CD4-positive, CD25-positive, alpha-beta regulatory T cell (primary cell): ENCODE measurements at regions not wholly inside any gene's neighbourhood (a gene's known extent, or its start where the extent isn't known, plus 50 kb on each side); places are given as distances from the start of the nearest gene placed in this dataset.

Experiments used
- ATAC-seq, 2 donors: fragments of 150-1000 bp; cut with Tn5 transposase; one replicate each; pipeline ENCODE4 v1.10.0; 2021; ENCODE audit warnings: low read depth in 2 of 2, moderate number of reproducible peaks in 2 of 2, moderate library complexity in 1 of 2
- DNase-seq, 3 donors: peaks; one replicate each; pipeline versions ENCODE4 v3.0.0 to v3.0.0-alpha.2; 2012 to 2022; ENCODE audit warnings: mixed read lengths in 1 of 3
- H3K27ac ChIP-seq: one replicate; pipeline ENCODE4 v1.7.0; 2013; ENCODE audit warnings: mild to moderate bottlenecking, low read length; ENCODE audit not compliant: insufficient read depth, poor library complexity, severe bottlenecking
- H3K27me3 ChIP-seq: one replicate; pipeline ENCODE4 v1.7.0; 2013; ENCODE audit warnings: low read length; ENCODE audit not compliant: control insufficient read depth, insufficient read depth
- H3K36me3 ChIP-seq: one replicate; pipeline ENCODE4 v1.7.0; 2013; ENCODE audit warnings: mild to moderate bottlenecking, low read length, moderate library complexity; ENCODE audit not compliant: control insufficient read depth, insufficient read depth
- H3K4me1 ChIP-seq: 2 replicates; pipeline ENCODE4 v1.7.0; 2013; ENCODE audit warnings: mild to moderate bottlenecking, low read length; ENCODE audit not compliant: insufficient read depth, control insufficient read depth, poor library complexity, severe bottlenecking
- H3K4me3 ChIP-seq: one replicate; pipeline ENCODE4 v1.7.0; 2013; ENCODE audit warnings: low read depth, mild to moderate bottlenecking, low read length, moderate library complexity
- H3K9me3 ChIP-seq, 2 experiments: 1 replicate in 1 of 2; 2 replicates in 1 of 2; pipeline ENCODE4 v1.7.0; 2013; ENCODE audit warnings: low read length in 2 of 2, mild to moderate bottlenecking in 1 of 2, moderate library complexity in 1 of 2; ENCODE audit not compliant: control insufficient read depth in 2 of 2
- H3K27ac Mint-ChIP-seq, 3 donors: one replicate each; pipeline ENCODE4 v1.8.0; 2020 to 2022; ENCODE audit warnings: mild to moderate bottlenecking in 3 of 3, mixed read lengths in 3 of 3, moderate library complexity in 2 of 3
- H3K27me3 Mint-ChIP-seq: one replicate; pipeline ENCODE4 v1.8.0; 2022; ENCODE audit warnings: mild to moderate bottlenecking, mixed read lengths
- H3K36me3 Mint-ChIP-seq: one replicate; pipeline ENCODE4 v1.8.0; 2020; ENCODE audit warnings: mixed read lengths
- H3K4me1 Mint-ChIP-seq, 4 donors: one replicate each; pipeline ENCODE4 v1.8.0; 2020 to 2022; ENCODE audit warnings: mixed read lengths in 4 of 4, mild to moderate bottlenecking in 1 of 4
- H3K4me3 Mint-ChIP-seq, 4 donors: one replicate each; pipeline ENCODE4 v1.8.0; 2020 to 2022; ENCODE audit warnings: mild to moderate bottlenecking in 4 of 4, mixed read lengths in 4 of 4, moderate library complexity in 3 of 4
- H3K9me3 Mint-ChIP-seq, 7 donors: one replicate each; pipeline ENCODE4 v1.8.0; 2020 to 2022; ENCODE audit warnings: mixed read lengths in 7 of 7, mild to moderate bottlenecking in 3 of 7, moderate library complexity in 2 of 7

GRCh38 chr3:102545276-102545675 is 110.5 kb downstream of the ZPLD1 start:
- Mint-ChIP-seq H3K4me3 (no peak overlapping the region), H3K27me3 (no peaks in the 10 kb centered on the region)

GRCh38 chr3:102553876-102554275 is 119.1 kb downstream of the ZPLD1 start:
- no peaks in the 10 kb centered on the region for H3K9me3 ChIP-seq
- no peak overlapping the region for H3K27ac Mint-ChIP-seq
- H3K36me3 Mint-ChIP-seq = no peaks in the 10 kb centered on the region
- H3K4me1 ChIP-seq = no peaks in the 10 kb centered on the region
- no peaks in the 10 kb centered on the region for H3K27me3 ChIP-seq
- ATAC-seq (no peak), DNase-seq (no peak)
- no peak overlapping the region for H3K27ac ChIP-seq
- H3K4me3 Mint-ChIP-seq = no peak overlapping the region
- peaks cover 0 to 2% (median 0%) of the 10 kb centered on the region in 7 donors for H3K9me3 Mint-ChIP-seq
- H3K4me3 ChIP-seq = no peak overlapping the region
- no peaks in the 10 kb centered on the region for H3K36me3 ChIP-seq
- no peaks in the 10 kb centered on the region for H3K27me3 Mint-ChIP-seq
- no peaks in the 10 kb centered on the region for H3K4me1 Mint-ChIP-seq

More at GRCh38 chr3:102545276-102545675, 110.5 kb downstream of the ZPLD1 start:
- ATAC-seq (no peak), DNase-seq (no peak)
- H3K27ac Mint-ChIP-seq = no peak overlapping the region
- Histone ChIP-seq H3K27me3 (no peaks in the 10 kb centered on the region), H3K27ac (no peak overlapping the region), H3K4me1 (no peaks in the 10 kb centered on the region), H3K4me3 (no peak overlapping the region), H3K36me3 (no peaks in the 10 kb centered on the region), H3K9me3 (no peaks in the 10 kb centered on the region)
- H3K36me3 Mint-ChIP-seq = no peaks in the 10 kb centered on the region
- no peaks in the 10 kb centered on the region for H3K4me1 Mint-ChIP-seq
- no peaks in the 10 kb centered on the region for H3K9me3 Mint-ChIP-seq

GRCh38 chr3:102570511-102570910 is 135.7 kb downstream of the ZPLD1 start:
- Histone ChIP-seq H3K27me3 (no peaks in the 10 kb centered on the region), H3K36me3 (no peaks in the 10 kb centered on the region), H3K4me3 (no peak overlapping the region), H3K4me1 (no peaks in the 10 kb centered on the region), H3K9me3 (no peaks in the 10 kb centered on the region), H3K27ac (no peak overlapping the region)
- H3K27ac Mint-ChIP-seq = no peak overlapping the region
- H3K4me1 Mint-ChIP-seq = no peaks in the 10 kb centered on the region
- H3K27me3 Mint-ChIP-seq = peaks cover 5% of the 10 kb centered on the region
- DNase-seq (no peak), ATAC-seq (no peak)
- peaks cover 0 to 10% (median 2%) of the 10 kb centered on the region in 7 donors for H3K9me3 Mint-ChIP-seq
- no peak overlapping the region for H3K4me3 Mint-ChIP-seq
- no peaks in the 10 kb centered on the region for H3K36me3 Mint-ChIP-seq

- ATAC-seq = no peak
- no peaks in the 10 kb centered on the region for H3K9me3 ChIP-seq
These were observed 136.2 kb downstream of the ZPLD1 start for GRCh38 chr3:102571006-102571405.

GRCh38 chr3:102571720-102572384 is 137.0 kb downstream of the ZPLD1 start:
- peaks cover 0 to 2% (median 0%) of the 10 kb centered on the region in 7 donors for H3K9me3 Mint-ChIP-seq
- H3K36me3 Mint-ChIP-seq = no peaks in the 10 kb centered on the region
- no peaks in the 10 kb centered on the region for H3K4me1 Mint-ChIP-seq
- no peak overlapping the region for H3K4me3 Mint-ChIP-seq
- Histone ChIP-seq H3K27ac (no peak overlapping the region), H3K9me3 (no peaks in the 10 kb centered on the region), H3K27me3 (no peaks in the 10 kb centered on the region), H3K36me3 (no peaks in the 10 kb centered on the region), H3K4me3 (no peak overlapping the region), H3K4me1 (no peaks in the 10 kb centered on the region)
- ATAC-seq (no peak), DNase-seq (no peak)
- no peak overlapping the region for H3K27ac Mint-ChIP-seq
- peaks cover 5% of the 10 kb centered on the region for H3K27me3 Mint-ChIP-seq

More at GRCh38 chr3:102571006-102571405, 136.2 kb downstream of the ZPLD1 start:
- Mint-ChIP-seq H3K9me3 (peaks cover 0 to 6% (median 0%) of the 10 kb centered on the region in 7 donors), H3K27ac (no peak overlapping the region), H3K4me3 (no peak overlapping the region), H3K4me1 (no peaks in the 10 kb centered on the region), H3K36me3 (no peaks in the 10 kb centered on the region), H3K27me3 (peaks cover 5% of the 10 kb centered on the region)
- no peak overlapping the region for H3K4me3 ChIP-seq
- H3K4me1 ChIP-seq = no peaks in the 10 kb centered on the region
- no peaks in the 10 kb centered on the region for H3K27me3 ChIP-seq
- no peaks in the 10 kb centered on the region for H3K36me3 ChIP-seq
- no peak overlapping the region for H3K27ac ChIP-seq
- DNase-seq = no peak

GRCh38 chr3:102573483-102574028 is 138.7 kb downstream of the ZPLD1 start:
- no peak for ATAC-seq
- Mint-ChIP-seq H3K36me3 (no peaks in the 10 kb centered on the region), H3K4me3 (no peak overlapping the region), H3K27ac (no peak overlapping the region), H3K4me1 (no peaks in the 10 kb centered on the region), H3K9me3 (peaks cover 0 to 3% (median 0%) of the 10 kb centered on the region in 7 donors), H3K27me3 (peaks cover 5% of the 10 kb centered on the region)
- H3K4me3 ChIP-seq = no peak overlapping the region
- no peaks in the 10 kb centered on the region for H3K36me3 ChIP-seq
- H3K27ac ChIP-seq = no peak overlapping the region
- DNase-seq = no peak
- H3K4me1 ChIP-seq = no peaks in the 10 kb centered on the region
- no peaks in the 10 kb centered on the region for H3K27me3 ChIP-seq
- H3K9me3 ChIP-seq = no peaks in the 10 kb centered on the region

GRCh38 chr3:102574355-102574754 is 139.5 kb downstream of the ZPLD1 start:
- H3K4me3 ChIP-seq = no peak overlapping the region
- no peak overlapping the region for H3K27ac Mint-ChIP-seq
- H3K36me3 ChIP-seq = no peaks in the 10 kb centered on the region
- H3K4me1 ChIP-seq = no peaks in the 10 kb centered on the region
- ATAC-seq (no peak), DNase-seq (no peak)
- no peak overlapping the region for H3K4me3 Mint-ChIP-seq
- H3K4me1 Mint-ChIP-seq = no peaks in the 10 kb centered on the region
- H3K36me3 Mint-ChIP-seq = no peaks in the 10 kb centered on the region
- H3K9me3 Mint-ChIP-seq = peaks cover 0 to 3% (median 0%) of the 10 kb centered on the region in 7 donors
- no peaks in the 10 kb centered on the region for H3K27me3 ChIP-seq
- peaks cover 1% of the 10 kb centered on the region for H3K27me3 Mint-ChIP-seq
- H3K9me3 ChIP-seq = no peaks in the 10 kb centered on the region
- H3K27ac ChIP-seq = no peak overlapping the region

- no peaks in the 10 kb centered on the region for H3K4me1 ChIP-seq
- no peak overlapping the region for H3K27ac Mint-ChIP-seq
- peaks cover 0 to 3% (median 0%) of the 10 kb centered on the region in 7 donors for H3K9me3 Mint-ChIP-seq
- ATAC-seq (no peak), DNase-seq (no peak)
- no peaks in the 10 kb centered on the region for H3K36me3 ChIP-seq
- no peaks in the 10 kb centered on the region for H3K4me1 Mint-ChIP-seq
- no peak overlapping the region for H3K4me3 Mint-ChIP-seq
- no peaks in the 10 kb centered on the region for H3K36me3 Mint-ChIP-seq
- H3K9me3 ChIP-seq = no peaks in the 10 kb centered on the region
- H3K4me3 ChIP-seq = no peak overlapping the region
- no peaks in the 10 kb centered on the region for H3K27me3 Mint-ChIP-seq
- H3K27me3 ChIP-seq = no peaks in the 10 kb centered on the region
- H3K27ac ChIP-seq = no peak overlapping the region
These were observed 141.8 kb downstream of the ZPLD1 start for GRCh38 chr3:102576651-102577050.
